ENCODE measurements at regions not wholly inside any gene's neighbourhood (a gene's known extent, or its start where the extent isn't known, plus 50 kb on each side); places are given as distances from the start of the nearest gene placed in this dataset.
A peak's percentile ranks its signal among the peaks of the same experiment; 100 is the strongest.

DNA sequence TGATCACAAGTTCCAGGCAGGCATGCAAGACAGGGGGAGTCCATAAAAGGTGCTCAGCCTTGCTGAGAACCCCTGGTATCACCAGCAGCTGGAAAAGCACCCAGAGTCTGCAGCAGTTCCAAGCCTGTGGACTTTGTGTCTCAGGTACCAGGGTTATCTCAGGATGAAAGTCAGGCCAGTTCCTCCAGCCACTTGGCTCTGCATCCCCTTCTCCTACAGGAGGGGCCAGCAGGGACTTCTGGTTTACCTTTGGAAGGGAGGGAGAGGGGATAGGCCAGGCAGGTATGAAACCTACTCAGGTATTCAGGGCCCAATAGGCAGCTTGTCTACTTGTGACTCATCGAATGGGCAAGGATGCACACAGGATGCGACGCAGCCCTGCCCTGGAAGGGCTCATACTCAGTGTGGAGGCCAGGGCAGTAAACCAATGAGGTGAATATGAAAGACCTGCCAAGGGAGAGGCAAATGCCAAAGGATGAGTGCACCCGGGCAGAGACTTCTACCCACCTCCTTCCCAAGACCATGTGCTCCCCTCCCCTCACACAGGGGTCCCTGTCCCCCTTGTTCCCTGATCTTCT lies 148.2 kb downstream of the SLC38A6 start:
- no peak for DNase-seq

DNA sequence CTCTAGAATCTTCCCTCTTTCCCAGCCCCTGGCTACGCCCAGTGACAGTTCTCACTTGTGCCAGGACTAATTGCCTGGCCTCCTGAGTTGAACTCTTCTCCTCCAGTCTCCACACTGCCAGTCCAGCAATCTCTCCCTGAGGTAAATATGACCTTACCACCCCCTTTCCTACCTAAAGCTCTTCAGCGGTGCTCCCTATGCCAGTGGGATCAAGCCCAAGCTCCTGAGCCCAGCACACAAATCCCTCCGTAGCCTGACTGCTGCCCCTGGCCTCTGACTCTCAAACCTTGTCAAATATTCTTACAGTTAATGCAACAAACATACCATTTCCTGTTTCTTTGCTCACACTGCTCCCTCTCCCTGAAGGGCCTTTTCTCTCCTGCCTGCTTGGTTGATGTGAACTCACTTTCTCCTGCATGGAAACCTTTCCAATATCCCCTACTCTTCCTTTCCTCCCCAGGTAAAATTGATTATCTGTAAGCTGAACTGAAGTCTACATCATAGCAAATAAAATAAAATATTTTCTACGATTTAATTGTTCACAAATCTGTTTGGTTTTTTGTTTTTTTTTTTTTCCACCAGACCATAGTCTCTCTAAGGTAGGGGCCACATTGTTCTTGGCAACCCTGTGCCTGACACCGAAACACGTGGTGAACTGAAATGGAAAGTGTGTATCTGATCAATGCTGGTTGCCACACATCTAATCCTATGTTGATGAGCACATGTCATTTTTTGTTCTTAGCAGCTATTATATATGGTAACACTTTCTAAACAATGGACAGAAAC lies 147.5 kb downstream of the SLC38A6 start:
- DNase-seq: no peak

DNA sequence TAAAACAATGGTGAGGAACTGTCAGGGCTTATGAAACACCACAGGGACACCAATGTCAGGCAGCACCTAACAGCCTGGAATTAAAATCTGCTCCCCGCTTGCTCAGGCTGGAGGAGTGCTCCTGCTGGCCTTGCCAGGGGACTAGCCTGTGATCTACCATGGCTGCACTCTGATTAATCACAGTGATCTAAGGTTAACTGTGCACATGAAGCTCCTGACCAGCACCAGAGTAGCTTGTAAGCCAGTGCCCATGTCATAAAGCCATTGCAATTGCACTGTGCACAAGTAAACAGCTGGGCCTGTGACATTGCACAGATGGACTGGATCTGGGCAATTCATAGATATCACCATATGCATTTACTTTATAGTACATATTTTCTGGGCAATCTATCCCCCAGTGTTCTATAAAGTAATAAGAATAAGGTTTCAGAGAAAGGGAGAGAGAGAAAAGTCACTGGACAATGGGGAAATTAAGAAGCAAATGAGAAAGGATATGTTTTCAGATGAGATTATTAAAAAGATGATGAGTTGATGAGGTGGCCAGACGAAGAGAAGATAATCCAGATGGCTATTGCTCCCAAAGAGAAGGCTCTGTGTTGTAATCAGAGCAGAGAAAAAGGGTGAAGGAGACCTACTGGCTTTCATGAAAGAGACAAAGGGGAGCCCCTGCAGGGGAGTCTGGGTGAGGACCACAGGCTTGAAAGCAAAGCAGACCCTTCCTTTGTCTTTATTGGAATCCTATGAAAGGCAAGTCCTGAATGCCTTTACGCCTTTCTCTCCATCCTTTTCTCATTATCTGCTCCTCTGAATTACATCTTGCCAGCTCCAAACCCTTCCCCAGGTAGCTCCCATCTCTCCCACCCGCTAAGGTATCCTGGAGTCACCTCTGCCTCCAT lies 145.8 kb downstream of the SLC38A6 start:
- no peak for DNase-seq

DNA sequence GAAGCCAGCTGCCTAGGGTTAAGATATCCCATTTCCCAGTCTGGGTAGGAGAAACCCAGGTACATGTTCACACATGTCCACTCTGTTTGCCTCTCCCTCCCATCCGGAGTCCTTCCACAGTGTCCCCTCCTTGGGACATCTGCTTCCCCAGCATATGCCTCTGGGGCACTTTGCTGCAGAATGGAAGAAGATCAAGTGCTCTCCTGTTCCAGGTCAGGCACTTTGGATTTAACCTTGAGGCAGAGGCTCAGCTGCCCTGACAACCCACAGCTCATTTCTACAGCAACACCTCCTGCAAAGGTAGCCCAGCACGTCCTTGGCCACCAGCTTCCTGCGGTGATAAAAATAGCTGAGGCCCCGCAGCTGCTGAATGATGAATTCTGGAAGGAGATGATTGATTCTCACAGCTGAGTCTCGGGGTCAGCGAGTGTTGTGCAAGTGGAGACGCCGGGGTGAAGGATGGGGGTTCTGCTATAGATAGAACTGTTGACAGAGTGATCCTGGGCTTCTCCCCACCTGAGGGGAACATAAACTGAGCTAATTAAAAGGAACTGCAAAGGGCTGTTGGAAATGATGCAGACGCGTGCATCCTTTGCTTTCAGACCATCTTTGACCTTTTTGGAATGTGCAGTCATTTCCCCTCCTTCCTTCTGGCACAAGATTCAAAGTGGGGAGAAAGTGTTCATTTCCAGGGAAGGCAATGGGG lies 145.0 kb downstream of the SLC38A6 start:
- DNase-seq: peak; percentile 42

DNA sequence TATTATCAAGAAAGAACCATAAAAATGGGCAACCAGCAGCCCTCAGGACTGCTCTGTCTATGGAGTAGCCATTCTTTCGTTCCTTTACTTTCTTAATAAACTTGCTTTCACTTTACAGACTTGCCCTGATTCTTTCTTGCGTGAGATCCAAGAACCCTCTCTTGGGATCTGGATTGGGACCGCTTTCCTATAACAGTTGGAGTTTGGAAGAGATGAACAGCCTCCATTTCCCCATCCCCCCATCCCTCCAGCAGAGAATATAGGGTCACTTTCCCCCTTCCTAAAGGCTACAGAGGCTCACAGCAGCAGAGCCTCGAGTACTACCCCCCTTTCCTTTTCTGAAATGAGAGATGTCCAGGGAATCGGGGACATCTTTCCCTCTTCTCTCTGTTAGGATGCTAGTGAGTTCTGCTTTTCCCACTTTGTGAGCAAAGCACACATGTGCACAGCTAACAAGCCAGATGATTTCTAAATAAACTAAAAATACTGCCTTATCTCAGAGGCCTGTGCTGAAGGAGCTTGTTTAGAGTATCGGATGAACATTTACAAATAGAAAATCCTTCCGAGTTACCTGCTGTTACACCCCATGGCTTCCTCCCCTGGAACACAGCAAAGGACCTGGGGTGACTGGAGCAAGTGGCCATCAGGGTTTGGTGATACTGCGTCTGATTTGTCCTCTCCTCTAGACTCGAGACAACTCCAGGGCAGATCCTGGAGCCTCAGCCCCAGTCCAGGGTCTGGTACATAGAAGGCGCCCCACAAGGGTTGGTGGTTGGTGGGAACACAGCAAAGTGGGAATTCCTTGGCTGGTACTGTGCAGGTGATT lies 144.2 kb downstream of the SLC38A6 start:
- DNase-seq: no peak

DNA sequence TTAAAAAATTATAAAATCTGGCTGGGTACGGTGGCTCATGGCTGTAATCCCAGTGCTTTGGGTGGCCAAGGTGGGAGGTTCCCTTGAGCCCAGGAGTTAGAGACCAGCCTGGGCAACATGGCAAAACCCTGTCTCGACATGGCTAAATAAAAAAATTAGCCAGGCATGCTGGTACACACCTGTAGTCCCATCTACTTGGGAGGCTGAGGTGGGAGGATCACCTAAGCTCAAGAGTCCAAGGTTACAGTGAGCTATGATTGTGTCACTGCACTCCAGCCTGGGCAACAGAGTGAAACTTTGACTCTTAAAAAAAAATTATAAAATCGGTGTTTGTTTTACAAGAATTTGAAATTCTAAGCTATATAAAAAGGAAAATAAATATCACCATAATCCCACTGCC lies 141.8 kb downstream of the SLC38A6 start:
- DNase-seq: no peak

DNA sequence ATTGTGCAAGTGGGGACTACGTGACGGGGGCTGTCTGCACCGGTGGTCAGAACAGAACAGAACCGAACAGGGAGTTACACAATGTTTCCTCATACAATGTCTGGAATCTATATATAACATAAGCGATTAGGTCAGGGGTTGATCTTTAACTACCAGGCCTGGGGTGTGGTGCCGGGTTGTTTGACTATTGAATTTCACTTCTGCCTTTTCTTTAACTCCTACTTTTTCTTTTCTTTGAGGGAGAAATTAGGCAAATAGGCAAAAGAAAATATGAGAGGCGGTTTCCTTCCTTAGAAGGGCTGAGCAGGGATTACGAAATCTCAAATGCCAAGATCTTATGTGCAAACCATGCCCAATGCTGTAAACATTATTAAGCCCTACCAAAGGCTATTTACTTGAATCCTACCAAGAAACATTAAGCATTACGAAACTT lies 140.3 kb downstream of the SLC38A6 start:
- DNase-seq: no peak

DNA sequence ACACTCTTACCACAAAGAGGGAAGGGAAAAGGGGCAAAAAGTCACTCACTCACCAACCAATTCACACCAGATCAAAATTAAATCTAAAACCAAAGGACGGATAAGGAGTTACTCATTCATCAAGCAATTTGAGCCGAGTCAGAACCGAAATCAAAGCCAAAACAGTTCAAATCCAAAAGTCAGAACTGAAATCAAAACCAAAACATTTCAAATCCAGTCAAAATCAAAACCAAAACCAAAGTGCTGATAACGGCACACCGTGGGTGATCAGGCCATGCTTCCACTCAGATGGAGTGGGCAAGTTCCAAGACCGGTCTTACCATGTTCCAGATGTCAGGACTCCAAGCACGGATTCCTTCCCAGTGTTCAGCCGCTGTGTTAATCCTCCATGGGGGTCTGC lies 139.5 kb downstream of the SLC38A6 start:
- no peak for DNase-seq

DNA sequence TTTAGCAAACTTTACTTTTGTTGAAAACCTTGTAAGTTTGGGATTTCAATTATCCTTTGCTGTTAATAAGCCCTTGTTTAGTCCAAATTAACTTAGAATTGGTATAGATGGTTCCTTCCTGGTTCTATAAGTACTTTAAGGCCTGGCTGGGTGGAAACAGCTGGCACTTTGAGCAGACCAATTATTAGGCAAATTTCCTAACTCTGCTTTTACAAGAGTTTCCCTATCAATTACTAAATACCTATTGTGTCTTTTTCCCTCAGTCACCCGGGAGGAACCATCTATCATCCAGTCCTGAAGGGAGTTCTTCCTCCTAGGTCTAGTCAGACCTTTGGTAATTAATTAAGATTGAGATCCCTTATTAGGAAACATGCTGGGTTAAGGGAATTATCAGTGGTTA lies 138.0 kb downstream of the SLC38A6 start:
- no peak for DNase-seq

DNA sequence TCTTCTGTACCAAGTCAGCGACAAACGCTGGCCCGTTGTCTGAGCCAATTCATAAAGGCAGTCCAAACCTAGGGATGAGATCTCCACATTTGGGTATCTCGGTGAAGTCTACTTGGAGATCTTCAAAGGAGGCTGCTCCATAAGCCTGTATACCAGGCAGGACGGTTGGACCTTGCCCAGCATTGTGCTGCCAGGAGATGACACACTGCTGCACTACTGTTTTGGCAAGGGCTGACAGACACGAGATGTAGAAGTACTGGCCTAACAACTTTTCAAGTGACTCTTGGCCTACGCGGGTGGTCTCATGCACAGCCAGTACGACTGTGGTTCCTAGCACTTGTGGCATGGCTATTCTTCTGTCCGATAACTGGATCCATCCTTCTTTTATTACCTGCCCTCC lies 135.3 kb downstream of the SLC38A6 start:
- no peak for DNase-seq

DNA sequence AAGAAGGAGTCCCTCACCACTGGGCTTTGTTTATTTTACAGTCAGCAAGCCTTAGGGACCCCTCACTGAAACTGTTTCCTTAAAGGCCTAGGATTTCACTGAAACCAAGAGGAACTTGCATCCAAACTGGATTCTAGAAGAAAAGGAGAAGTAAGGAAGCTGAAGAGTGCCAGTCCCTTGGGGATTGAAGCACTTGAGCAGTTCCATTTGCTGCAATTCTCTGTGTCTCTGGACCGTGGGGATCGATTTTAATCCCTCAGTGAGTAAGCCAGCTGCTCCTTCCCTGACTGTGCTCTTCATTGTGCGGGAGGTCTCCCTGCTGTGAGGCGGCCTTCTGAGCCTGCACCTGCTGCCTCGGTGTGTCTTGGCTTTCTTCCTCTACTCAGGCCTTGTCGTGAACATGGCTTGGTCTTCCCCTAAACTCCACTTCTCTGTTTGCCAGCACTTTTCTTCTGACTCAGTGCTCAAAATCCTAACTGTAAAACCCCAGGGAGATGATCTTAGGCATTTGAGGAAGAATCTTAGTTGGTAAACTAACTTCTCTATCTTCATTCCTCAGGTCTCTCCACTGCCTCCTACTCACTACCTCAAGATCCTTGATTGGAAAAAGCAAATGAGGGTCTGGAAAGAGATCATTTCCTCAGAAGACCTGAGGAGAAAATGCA lies 132.6 kb downstream of the SLC38A6 start:
- DNase-seq: no peak

DNA sequence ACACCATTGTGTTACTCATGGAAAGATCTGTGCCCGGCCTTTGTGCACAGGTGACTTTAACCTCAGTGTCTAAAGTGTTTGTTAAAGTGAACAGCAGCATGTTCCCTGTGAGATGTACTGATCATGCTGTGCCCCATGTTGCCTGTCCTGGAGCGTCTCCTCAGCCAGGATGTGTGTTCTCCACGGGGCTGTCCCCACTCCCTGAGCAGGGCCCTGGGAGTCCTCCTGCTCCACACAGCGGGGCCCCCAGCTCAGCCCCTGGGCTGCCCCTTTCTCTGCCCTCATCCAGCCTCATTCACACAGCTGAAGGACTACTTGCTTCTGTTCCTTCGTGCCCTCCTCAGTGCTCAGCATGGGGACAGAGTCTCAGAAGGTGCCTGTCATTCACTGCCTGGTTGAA lies 131.5 kb downstream of the SLC38A6 start:
- no peak for DNase-seq

DNA sequence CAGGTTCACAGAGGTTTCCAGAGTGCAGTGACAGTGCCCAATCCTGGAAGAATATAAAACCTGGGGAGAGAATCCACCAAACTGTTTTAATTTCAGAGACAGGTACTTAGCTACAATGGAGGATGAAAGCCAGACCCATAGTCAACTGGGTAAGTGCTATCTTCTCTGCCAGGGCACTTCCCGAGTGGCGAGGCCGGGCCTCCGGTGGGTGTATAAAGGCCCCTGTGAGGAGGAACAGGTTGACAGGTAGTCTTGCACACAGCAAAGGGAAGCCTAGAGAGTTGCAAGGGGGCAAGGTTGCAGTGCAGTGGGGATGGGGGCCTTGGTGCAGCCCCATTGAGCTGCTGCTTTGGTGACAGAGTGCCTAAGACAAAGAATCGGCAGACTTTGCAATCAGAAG lies 130.7 kb downstream of the SLC38A6 start:
- no peak for DNase-seq

DNA sequence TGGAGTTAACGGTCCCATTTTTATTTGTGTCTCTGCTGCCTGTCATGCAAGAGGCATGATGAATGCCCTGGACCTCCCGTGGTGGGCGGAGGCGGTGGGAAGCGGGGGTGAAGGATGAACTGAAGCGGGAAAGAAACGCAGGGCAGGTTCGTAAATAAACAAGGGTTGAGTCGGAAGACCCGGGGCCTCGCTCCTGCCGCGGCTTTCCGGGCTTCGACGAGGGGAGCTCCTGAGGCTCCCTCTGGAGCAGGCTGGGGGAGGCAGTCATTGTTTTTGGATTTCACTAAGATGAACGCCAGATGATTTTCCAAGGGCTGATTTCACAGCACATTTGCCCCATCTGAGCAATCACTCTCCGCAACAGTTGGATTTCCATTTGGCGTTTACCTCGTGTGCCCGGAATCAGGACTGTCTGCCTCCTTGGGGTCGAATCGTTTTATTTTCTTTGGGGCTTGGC lies 130.2 kb downstream of the SLC38A6 start:
- DNase-seq: peak; percentile 14

DNA sequence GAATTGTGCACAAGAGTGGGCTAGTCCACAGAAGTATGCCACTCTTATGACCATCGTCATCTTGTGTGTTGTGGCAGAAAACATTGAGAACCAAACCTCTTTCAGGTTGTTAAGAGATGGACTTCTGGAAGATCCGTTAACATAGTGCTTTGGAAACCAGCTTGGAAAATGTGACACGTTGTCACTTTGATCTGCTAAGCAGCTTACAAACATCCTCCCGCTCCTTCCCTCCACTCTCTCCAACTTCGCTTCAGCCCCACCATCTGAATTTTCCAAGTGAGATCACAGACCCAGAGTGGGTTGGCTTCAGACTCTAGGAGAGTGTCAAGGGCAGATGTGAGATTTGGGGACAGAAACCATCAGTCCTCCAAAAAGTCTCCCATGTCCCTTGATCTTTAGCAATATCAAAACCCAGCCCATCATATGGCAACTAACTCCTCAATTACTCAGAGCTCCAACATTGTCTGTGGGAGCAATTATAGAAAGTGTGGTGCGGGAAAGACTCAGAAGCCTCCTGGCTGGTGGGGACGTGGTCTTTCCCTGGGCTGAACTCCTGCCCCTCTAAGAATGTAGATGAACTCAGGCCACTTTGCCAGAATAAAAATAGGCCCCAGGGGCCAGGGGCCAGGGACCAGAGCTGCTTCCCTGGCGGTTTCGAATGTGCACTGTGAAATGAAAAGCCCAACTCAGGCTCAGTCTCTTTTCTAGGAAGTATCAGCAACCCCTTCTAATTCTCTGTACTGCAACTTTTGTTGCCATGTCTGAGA lies 129.5 kb downstream of the SLC38A6 start:
- no peak for DNase-seq

DNA sequence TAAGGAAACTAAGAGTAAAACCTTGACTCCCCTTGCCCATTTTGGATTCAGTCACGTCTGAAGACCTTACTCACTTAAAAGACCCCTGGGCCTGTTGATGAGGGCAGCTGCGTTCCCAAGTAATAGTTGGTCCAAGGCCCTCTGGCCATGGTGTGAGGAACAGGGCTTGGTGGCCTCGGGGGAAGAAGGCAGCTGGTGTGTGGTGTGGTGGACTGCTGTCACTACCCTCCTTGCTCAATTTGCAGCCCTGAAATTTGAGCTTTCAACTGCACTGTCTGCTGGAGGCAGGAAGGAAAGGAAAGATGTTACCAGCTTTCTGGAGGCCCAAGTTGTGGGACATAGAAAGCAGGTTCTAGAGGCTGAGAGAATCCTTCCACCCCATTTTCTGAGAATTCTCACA lies 128.2 kb downstream of the SLC38A6 start:
- DNase-seq: no peak

DNA sequence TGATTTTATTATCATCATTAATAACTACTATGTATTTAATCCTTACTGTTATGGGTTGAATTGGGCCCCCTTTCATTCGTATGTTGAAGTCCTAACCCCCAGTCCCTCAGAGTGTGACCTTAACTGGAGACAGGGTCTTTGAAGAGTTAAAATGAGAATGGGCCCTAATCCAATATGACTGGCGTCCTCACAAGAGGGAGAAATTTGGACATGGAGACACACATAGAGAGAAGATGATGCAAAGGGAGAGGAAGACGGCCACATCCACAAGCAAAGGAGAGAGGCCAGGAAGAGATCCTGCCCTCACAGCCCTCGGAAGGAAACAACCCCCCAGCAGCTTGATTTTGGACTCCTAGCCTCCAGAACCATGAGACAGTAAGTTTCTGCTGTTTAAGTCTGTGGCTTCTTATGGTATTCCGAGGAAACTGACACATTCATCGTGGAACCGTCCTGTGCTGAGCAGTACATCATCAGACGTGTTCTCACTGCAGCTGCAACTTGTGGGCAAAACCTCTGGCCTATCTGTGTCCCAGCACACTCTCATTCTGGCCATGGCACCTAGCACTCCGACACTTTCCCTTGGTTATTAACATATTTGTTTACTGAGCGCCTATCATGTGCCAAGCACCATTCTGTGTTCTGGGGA lies 127.6 kb downstream of the SLC38A6 start:
- DNase-seq: no peak

DNA sequence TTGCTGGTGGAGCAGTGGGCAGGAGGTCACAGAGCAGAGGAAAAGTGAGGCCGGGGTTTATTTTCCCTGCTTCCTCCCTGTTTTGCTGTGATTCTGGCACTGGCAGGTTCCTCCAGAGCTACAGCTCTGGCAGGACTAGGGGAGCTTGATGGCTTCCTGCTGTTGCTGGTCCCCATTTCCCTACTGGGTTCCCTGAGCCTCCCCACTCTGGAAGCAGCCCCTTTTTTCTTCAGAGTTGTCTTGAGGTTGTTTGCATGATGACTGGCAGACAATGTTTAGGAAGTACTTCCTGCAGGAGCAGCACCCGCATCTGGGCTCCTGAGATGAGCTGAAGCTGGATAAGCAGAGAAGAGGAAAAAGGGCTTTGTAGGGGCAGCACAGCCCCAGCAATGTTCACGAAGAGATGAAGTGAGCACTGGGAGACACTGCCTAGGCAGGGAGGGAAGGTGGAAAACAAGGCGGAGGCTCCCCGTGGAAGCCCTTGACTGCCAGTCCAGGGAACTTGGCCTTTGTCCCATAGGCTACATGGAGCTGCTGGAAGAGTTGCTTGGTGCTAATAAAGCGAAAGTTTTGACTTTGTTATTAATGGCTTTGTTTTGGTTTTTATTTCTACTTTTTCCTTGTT lies 126.9 kb downstream of the SLC38A6 start:
- no peak for DNase-seq

DNA sequence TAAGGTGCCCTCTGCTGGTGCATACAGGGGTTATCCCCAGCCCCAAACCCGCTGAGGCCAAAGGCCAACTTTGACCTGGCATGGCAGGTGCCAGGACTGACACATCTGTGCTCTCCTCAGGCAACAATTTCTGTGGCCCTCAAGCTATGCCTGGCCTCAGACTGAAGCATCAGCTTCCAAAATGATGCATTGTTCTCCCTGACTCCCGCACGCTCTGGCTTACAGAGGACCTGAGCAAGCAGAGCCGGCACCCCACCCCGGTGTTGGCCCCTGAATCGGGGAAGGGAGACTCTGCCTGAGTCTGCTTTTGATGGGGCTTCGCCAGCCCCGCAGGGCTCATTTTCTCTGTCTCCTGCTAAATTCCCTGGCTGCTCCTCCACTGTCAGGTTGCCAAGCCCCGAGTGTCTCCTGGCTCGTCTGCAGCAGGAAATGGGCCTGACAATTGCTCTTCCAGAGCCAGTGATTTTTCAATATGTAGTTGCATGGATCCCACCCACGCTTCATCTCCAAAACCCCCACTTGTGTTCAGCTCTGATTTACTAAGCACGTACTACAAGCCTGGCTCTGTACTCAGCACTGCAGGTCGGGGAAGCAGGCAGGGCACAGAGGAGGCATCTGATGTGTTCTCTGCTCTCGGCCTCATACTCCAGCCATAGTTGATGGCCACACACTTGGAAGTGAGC lies 126.1 kb downstream of the SLC38A6 start:
- DNase-seq: no peak

All from NCI-H2227 treated with DMSO at 0.1 percent for 48 hours (cell line).